Endodermal cell (in vitro differentiated cells): ENCODE measurements at regions not wholly inside any gene's neighbourhood (a gene's known extent, or its start where the extent isn't known, plus 50 kb on each side); places are given as distances from the start of the nearest gene placed in this dataset.

Experiments
- DNase-seq: peaks from one replicate; pipeline ENCODE4 v3.0.0-alpha.2; 2017
- H3K27ac ChIP-seq: 2 replicates; pipeline ENCODE4 v1.5.1; 2013; ENCODE audit warnings: mild to moderate bottlenecking, low read depth, low read length, moderate library complexity
- H3K27me3 ChIP-seq: 2 replicates; pipeline ENCODE4 v1.6.1; 2013; ENCODE audit warnings: mild to moderate bottlenecking, low read length, moderate library complexity; ENCODE audit not compliant: insufficient read depth, control insufficient read depth, poor library complexity, severe bottlenecking
- H3K36me3 ChIP-seq: 2 replicates; pipeline ENCODE4 v1.7.0; 2013; ENCODE audit warnings: mild to moderate bottlenecking, low read length, moderate library complexity; ENCODE audit not compliant: control insufficient read depth, insufficient read depth
- H3K4me1 ChIP-seq: one replicate; pipeline ENCODE4 v1.7.0; 2013; ENCODE audit warnings: low read length; ENCODE audit not compliant: control insufficient read depth, insufficient read depth
- H3K4me3 ChIP-seq: 2 replicates; pipeline ENCODE4 v1.5.1; 2013; ENCODE audit warnings: mild to moderate bottlenecking, low read length, moderate library complexity
- H3K9ac ChIP-seq: 2 replicates; pipeline ENCODE4 v1.6.1; 2013; ENCODE audit warnings: mild to moderate bottlenecking, low read length, moderate library complexity; ENCODE audit not compliant: poor library complexity, severe bottlenecking; ENCODE audit errors: extremely low read depth
- H3K9me3 ChIP-seq: 2 replicates; pipeline ENCODE4 v1.6.1; 2013; ENCODE audit warnings: mild to moderate bottlenecking, low read length, moderate library complexity; ENCODE audit not compliant: control insufficient read depth
- H3K27ac Mint-ChIP-seq: 2 replicates; pipeline ENCODE4 v1.8.0; 2020; ENCODE audit warnings: mixed read lengths
- H3K27me3 Mint-ChIP-seq: 2 replicates; pipeline ENCODE4 v1.8.0; 2021; ENCODE audit warnings: mild to moderate bottlenecking, mixed read lengths; ENCODE audit not compliant: insufficient read depth
- H3K36me3 Mint-ChIP-seq: 2 replicates; pipeline ENCODE4 v1.8.0; 2020; ENCODE audit warnings: low read depth, mixed read lengths
- H3K4me1 Mint-ChIP-seq: 2 replicates; pipeline ENCODE4 v1.8.0; 2020; ENCODE audit warnings: mixed read lengths
- H3K4me3 Mint-ChIP-seq: 2 replicates; pipeline ENCODE4 v1.8.0; 2020; ENCODE audit warnings: mild to moderate bottlenecking, moderate library complexity, mixed read lengths
- H3K9me3 Mint-ChIP-seq: 2 replicates; pipeline ENCODE4 v1.8.0; 2020; ENCODE audit warnings: mild to moderate bottlenecking, mixed read lengths
- WGBS, 2 experiments: methylation state at CpG; one replicate each; pipeline versions ENCODE4 v1.1.5 to v1.1.7; 2013; ENCODE audit warnings: missing lambda C conversion rate in 2 of 2, mixed read lengths in 1 of 2; ENCODE audit not compliant: insufficient coverage in 1 of 2, insufficient read length in 1 of 2; 5-methylcytosine and 5-hydroxymethylcytosine counted together
- TF ChIP-seq, protein P1 (sequence below): fragments of 200-600 bp; sonication (generic); conservative IDR thresholded peaks from 2 replicates; pipeline ENCODE4 v1.5.0; 2021; ENCODE audit warnings: antibody characterized with exemption, mild to moderate bottlenecking

DNA sequence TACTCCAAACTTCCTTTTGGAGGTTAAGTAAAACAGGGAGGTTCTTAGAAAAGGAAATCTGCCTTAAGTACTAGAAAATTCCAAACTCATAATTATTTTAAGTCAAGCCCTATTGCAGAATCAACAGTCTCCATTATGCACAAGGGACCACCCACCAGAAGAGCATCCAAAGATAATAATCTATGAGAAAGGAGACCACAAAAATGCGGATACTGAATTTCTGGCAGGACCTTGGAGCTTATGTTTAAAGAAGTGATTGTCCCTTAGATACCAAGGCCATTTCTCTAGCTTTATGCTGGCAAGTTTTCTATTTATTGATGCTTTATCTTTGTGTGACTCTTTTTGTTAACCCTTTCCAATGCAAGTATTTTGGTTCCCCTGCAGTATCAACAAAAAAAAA, 404.0 kb upstream of the MMADHC start:
- Histone ChIP-seq H3K4me3 (no peak overlapping the region), H3K27me3 (no peaks in the 10 kb centered on the region), H3K27ac (no peak overlapping the region), H3K36me3 (no peaks in the 10 kb centered on the region), H3K9ac (no peak overlapping the region), H3K4me1 (no peaks in the 10 kb centered on the region), H3K9me3 (no peaks in the 10 kb centered on the region)
- Mint-ChIP-seq H3K9me3 (no peaks in the 10 kb centered on the region), H3K4me1 (peaks cover 3% of the 10 kb centered on the region), H3K27me3 (no peaks in the 10 kb centered on the region), H3K4me3 (no peak overlapping the region), H3K36me3 (no peaks in the 10 kb centered on the region), H3K27ac (no peak overlapping the region)
- TF ChIP-seq, protein P1, sequence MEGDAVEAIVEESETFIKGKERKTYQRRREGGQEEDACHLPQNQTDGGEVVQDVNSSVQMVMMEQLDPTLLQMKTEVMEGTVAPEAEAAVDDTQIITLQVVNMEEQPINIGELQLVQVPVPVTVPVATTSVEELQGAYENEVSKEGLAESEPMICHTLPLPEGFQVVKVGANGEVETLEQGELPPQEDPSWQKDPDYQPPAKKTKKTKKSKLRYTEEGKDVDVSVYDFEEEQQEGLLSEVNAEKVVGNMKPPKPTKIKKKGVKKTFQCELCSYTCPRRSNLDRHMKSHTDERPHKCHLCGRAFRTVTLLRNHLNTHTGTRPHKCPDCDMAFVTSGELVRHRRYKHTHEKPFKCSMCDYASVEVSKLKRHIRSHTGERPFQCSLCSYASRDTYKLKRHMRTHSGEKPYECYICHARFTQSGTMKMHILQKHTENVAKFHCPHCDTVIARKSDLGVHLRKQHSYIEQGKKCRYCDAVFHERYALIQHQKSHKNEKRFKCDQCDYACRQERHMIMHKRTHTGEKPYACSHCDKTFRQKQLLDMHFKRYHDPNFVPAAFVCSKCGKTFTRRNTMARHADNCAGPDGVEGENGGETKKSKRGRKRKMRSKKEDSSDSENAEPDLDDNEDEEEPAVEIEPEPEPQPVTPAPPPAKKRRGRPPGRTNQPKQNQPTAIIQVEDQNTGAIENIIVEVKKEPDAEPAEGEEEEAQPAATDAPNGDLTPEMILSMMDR = no peak
- DNase-seq = no peak
- WGBS, 2 experiments = 97% methylated on average over 1 of the region's 1 CpG; no CpG with 5 or more reads in 1 of the 2 experiments

DNA sequence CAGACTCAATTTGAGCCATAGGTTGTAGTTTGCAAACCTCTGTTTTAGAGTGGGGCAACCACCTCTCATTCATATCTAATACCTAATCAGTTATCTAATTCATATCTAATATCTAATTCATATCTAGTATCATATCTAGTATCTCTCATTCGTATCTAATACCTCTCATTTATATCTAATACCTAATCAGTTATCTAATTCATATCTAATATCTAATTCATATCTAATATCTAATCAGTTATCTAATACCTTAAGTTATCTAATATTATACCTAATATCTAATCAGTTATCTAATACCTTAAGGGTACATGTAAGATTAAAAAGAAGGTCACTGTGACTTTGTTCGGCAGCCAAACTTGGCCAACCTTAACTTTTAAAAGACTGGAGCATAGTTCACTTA, 403.4 kb upstream of the MMADHC start:
- DNase-seq = no peak
- H3K36me3 Mint-ChIP-seq = no peaks in the 10 kb centered on the region
- H3K27ac ChIP-seq = no peak overlapping the region
- H3K9me3 ChIP-seq = no peaks in the 10 kb centered on the region
- H3K9ac ChIP-seq = no peak overlapping the region
- H3K4me3 ChIP-seq = no peak overlapping the region
- 17 to 100% methylated on average over 1 of the region's 2 CpGs for WGBS, 2 experiments
- no peaks in the 10 kb centered on the region for H3K9me3 Mint-ChIP-seq
- H3K4me3 Mint-ChIP-seq = no peak overlapping the region
- no peaks in the 10 kb centered on the region for H3K4me1 ChIP-seq
- H3K27me3 Mint-ChIP-seq = no peaks in the 10 kb centered on the region
- no peaks in the 10 kb centered on the region for H3K27me3 ChIP-seq
- peaks cover 3% of the 10 kb centered on the region for H3K4me1 Mint-ChIP-seq
- no peaks in the 10 kb centered on the region for H3K36me3 ChIP-seq
- TF ChIP-seq, protein P1 = no peak
- no peak overlapping the region for H3K27ac Mint-ChIP-seq

DNA sequence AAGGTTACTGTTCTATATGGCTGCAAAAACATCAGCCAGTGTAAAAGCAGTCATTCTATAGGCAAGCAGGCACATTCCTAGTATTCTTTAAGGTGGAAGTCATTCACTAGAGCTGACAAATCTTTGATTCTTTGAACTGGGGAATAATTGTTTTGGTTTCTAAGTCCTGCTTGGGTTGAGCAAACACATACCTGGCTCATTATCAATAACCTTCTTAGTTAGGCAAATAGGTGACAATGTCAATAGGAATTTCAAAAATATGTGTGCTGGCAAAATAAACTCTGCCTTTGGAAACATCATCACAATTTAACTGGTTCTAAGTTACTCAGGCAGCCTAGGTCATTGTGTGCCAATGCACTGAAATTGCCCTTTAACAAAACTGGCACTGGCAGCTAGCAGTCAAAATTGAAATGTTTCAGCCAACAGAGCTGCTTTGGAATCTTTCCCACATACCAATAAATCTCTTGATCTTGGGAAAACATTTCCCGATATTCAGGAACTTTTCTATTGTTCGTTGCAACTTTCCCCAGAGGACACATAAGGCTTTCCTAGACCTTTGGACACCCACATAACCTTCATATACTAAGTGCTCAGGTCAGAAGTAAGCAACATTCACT, 402.0 kb upstream of the MMADHC start:
- H3K9ac ChIP-seq = no peak overlapping the region

More for the DNA sequence above, 402.0 kb upstream of the MMADHC start:
- Histone ChIP-seq H3K4me3 (no peak overlapping the region), H3K27ac (no peak overlapping the region), H3K9me3 (no peaks in the 10 kb centered on the region), H3K4me1 (no peaks in the 10 kb centered on the region), H3K36me3 (no peaks in the 10 kb centered on the region), H3K27me3 (no peaks in the 10 kb centered on the region)
- 95 to 100% methylated on average over 2 of the region's 2 CpGs for WGBS, 2 experiments
- no peaks in the 10 kb centered on the region for H3K9me3 Mint-ChIP-seq
- H3K27ac Mint-ChIP-seq = no peak overlapping the region
- H3K4me1 Mint-ChIP-seq = peaks cover 3% of the 10 kb centered on the region
- no peaks in the 10 kb centered on the region for H3K36me3 Mint-ChIP-seq
- no peak for DNase-seq
- H3K4me3 Mint-ChIP-seq = no peak overlapping the region
- TF ChIP-seq, protein P1 = no peak
- no peaks in the 10 kb centered on the region for H3K27me3 Mint-ChIP-seq
